HG02571 (cell line): ENCODE measurements at regions not wholly inside any gene's neighbourhood (a gene's known extent, or its start where the extent isn't known, plus 50 kb on each side); places are given as distances from the start of the nearest gene placed in this dataset.

Experiments used
- ATAC-seq: cut with Tn5 transposase; IDR thresholded peaks from one replicate; pipeline ENCODE4 v1.9.1; 2021; ENCODE audit warnings: mild to moderate bottlenecking, moderate library complexity; ENCODE audit not compliant: unreplicated experiment

DNA sequence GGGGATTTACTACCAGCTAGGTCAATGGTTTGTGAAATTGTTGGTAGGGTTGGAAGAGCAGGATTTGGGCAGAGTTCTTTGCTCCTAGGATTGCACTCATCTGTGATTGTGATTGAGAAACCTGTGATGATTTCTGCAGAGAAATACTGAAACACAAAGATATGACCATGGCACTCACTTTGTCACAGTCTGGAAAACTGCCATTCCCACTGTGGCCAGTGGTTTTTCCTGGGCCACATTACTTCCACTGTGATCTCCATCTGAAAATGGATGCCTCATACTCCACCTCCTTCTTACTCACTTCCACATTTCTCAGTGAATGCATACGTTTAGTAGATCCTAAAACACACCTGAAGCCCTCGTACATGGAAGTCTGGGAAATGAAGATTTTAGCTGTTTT lies 593.2 kb downstream of the LMO7 start:
- ATAC-seq, result no peak

GRCh38 chr13:76226941-76227340 lies 590.8 kb downstream of the LMO7 start:
- ATAC-seq, result no peak

DNA sequence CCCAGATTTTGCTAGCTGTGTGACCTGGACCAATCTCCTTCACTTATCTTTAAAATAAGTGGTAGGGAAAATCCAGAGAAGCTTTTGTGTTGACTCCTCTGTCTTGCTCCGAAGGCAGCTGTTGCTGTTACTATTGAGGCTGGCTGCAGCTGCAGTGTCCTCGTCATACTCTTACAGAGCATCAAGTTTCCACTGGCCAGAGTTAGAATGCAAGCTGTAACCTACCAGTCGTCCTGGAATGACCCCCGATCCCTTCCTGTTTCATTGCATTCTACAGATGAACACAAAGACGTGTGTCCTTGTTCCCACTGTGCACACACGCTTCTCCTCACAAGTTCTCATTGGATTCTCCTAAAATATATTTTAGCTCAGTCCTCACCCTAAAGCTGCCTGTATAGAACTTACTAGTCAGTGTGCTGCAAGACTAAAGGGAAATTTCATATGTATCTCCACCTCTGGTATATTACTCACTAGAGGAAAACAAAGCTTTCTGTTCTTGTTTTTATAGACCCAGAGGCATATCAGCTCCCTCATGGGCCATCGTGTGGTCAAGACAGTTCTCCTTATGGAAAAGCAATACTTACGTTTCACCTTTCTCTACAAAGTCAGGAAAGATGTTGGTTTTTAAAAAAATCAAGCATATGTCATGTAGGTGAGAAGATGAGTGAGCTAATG lies 589.8 kb downstream of the LMO7 start:
- no peak for ATAC-seq

DNA sequence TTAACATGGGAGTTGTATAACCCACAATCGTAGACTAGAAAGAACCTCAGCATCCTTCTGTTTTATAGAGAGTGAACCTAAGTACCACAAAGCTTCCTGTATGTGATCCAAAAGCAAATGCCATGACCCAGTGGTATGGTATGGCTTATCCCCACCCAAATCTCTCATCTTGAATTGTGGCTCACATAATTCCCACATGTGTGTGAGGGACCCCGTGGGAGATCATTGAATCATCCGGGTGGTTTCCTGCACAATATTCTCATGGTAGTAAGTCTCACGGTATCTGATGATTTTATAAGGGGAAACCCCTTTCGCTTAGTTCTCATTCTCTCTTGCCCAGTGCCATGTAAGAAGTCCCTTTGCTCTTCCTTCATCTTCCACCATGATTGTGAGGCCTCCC lies 587.9 kb downstream of the LMO7 start:
- no peak for ATAC-seq

GRCh38 chr13:76223565-76223964 lies 587.4 kb downstream of the LMO7 start:
- no peak for ATAC-seq

DNA sequence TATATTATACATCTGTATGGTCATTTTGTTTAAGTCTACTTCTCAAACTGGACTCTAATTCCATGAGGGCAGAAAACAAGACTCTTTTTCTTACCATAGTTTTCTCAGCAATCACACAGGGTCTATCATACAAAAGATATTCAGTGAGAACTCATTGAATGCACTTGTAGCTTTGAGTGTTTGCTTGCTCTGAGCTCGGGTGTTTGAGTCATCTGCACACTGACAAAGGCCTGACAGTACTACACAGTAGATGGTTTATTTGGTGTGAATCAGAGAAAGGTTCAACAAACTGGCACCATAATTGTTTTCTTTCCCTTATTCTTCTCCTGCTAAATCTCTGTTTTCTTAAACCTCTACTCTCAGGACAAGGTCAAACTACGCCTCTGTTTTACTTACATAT lies 586.4 kb downstream of the LMO7 start:
- no peak for ATAC-seq

- no peak for ATAC-seq
Observed at GRCh38 chr13:76216729-76217128, 580.6 kb downstream of the LMO7 start.

DNA sequence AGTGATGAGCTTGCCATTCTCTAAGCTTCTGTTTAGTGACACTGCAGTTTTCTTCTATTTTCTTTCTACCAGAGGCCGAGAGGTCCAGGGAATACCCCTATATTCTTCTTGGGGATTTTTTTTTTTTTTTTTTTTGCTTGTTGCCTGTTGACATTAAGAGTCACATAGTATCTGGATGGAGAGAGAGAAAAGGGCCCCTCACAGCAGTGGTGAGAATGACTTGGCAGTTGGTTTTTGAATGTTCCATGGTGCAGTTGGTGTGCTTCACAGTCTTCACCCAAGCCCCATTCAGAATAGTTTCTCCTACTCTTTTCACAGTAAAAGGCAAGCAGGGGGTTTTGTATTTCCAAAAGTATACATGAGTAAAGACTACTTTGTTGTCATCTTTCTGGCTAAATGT lies 577.9 kb downstream of the LMO7 start:
- ATAC-seq, result no peak

DNA sequence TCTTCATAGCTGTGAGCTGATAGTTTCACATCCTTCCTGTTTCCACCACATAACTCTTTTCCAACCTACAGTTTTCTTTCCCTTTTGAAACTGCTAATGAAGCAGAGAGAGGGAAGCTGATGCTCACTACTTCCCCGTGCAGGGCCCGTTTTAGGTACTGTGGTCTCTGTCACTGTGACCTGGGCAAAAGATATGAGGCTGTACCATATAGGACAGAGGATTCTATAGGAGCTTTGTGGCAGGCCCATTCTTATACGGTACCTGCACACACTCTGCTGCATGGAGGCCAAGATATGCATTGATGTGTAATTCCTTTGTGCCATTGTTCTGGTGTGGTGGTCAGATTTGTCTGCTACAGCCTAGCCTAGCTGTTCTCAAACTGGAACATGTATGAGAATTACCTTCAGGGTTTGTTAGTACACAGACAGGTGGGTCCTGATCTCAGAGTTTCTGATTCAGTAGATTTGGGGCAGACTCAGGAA lies 577.3 kb downstream of the LMO7 start:
- no peak for ATAC-seq

- ATAC-seq, result no peak
Observed at GRCh38 chr13:76210262-76210661, 574.1 kb downstream of the LMO7 start.

DNA sequence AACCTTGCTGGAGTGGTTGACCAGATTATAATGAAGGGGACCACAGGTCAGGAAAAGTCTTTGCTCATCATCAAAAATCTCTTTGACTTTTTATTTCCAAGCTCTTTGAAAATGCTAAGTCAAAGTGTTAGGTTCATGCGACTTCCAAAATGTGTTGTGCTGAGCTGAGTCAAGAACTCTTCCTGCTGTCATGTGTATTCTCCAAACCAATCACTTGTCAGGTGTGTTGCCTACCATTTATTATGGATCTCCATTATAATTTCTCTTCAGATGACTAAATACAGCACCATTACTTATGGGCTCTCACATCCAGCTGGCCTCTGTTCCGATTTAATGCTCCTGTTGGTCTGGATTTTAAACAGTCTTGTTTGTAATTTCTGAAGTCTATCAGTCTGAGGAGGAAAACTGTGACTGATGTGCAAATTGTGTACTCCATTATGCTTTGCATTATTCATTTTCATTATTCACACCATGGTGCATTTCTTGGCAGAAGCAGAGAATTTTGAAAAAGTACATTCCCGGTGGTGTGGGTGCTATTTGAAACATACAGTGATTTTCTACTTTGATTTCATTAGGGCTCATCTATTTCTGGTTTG lies 562.5 kb downstream of the LMO7 start:
- ATAC-seq, result no peak

- ATAC-seq, result no peak
Observed at GRCh38 chr13:76189882-76190519, 553.9 kb downstream of the LMO7 start.

DNA sequence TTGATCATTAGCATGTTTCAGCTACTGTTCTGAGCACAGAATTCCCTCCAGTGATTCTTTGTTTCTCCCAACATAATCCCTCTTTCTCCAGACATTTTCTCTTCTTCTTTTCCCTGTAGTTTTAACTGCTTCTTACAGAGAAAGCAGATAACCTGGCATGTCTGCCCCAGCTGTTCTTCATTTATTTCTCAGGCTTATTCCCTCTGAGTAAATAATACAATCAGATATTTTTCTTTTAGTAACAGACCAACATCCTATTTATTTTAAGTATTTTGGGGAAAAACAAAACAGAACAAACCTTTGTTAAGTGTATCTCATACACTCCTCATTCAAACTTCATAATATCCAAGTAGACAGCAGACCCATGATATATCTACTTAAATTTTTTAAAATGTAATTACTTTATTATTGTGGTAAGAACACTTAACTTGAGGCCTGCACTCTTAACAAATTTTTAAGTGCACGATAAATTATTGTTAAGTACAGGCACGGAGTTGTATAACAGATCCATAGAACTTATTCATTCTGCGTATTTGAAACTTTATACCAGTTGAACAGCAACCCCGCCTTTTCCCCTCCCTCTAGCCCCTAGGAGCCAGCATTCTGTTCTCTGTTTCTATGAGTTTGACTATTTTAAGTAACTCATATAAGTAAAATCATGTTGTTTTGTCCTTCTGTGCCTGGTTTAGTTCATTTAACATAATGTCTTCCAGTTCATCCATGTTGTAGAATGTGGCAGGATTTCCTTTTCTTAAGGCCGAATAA lies 540.0 kb downstream of the LMO7 start:
- no peak for ATAC-seq

DNA sequence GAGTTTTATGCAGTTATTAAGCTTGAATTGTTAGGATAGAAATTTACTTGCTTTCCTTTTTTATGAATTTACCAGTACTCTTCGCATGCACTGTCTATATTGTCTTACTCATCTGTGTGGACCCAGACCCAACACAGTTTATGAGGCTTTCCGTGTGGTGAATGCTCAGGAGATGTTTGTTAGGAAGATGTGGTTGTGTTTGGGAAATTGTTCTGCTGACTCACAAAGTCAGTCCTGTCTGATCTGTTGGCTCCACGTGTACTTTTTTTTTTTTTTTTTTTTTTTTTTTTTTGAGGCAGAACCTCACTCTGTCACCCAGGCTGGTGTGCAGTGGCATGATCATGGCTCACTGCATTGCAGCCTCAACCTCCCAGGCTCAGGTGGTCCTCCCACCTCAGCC lies 532.5 kb downstream of the LMO7 start:
- no peak for ATAC-seq

- ATAC-seq, result no peak
Observed at GRCh38 chr13:76164290-76164689, 528.2 kb downstream of the LMO7 start.

DNA sequence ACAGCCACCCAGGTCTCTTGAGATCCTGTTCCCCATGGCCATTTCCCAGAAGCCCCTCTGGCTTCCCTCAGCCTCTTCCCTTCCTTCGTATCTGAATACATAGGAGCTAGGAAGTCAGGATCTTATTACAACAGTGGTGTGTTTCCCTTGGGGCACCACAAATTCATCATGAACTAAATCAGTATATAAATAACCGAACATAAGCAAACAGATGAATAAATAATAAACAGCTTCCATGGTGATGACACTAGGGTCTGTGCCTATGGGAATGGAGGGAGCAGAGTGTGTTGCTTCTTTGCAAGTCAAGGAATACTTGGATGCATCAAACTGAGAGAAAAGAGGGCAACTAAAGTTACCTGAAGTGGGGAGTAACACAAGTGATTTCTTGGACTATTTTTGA lies 527.6 kb downstream of the LMO7 start:
- ATAC-seq, result no peak

DNA sequence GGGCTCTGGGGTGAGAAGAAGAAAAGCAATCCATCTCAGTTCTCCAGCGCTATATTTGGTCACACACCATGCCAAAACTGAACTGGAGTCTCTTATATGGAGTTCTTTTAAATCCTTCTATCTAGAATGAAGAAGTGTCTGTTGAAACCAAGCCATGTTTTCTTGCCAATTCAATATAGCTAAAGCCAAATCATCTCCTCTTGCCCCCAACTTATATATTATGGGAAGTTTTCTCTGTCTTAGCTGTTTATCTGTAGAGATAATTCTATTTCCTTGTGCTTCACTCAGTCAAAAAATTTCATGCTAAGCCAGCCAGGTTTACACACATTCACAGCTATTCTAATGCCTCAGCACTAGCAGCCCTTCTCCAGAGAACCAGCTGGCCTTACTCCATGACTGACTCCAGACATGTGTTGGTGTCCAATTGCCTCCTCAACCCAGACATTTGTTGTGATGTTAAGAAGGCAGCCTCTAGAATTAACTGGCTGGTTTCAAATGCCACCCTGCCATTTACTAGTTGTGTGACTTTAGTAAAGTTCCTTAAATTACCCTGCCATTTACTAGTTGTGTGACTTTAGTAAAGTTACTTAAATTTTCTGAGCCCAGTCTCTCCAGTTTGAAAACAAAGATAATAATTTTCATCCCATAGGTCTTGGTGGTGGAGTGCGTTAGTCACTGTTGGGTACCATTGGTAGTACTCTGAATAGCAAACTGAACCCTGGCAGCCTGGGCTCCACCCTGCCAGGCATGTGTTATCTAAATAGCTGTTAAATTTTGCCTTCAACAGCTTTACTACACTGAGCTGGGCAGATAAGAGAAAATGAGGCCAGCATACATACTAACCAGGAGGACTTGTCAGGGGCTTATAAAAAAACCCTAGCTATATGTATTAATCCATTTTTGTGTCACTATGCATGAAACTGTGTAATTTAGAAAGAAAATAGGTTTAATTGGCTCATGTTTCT lies 525.1 kb downstream of the LMO7 start:
- ATAC-seq, result no peak

DNA sequence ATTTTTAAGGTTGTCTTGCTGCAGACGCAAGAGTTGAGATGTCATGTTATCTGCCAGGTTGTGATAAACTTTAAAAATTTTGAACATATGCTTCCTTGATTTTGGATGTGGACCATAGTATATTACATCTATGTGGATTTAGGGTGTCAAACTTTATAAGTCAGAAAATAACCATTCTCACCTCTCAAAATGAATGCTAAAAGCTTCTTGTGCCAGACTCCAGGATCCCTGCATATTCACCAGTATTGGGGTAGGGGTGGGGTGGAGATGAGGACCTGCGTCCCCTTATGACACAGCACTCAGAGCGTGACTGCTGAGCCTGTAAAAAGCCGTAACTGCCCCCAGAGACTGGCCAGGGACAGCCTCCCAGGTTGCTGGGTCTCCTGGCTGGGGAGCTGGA lies 524.4 kb downstream of the LMO7 start:
- no peak for ATAC-seq

DNA sequence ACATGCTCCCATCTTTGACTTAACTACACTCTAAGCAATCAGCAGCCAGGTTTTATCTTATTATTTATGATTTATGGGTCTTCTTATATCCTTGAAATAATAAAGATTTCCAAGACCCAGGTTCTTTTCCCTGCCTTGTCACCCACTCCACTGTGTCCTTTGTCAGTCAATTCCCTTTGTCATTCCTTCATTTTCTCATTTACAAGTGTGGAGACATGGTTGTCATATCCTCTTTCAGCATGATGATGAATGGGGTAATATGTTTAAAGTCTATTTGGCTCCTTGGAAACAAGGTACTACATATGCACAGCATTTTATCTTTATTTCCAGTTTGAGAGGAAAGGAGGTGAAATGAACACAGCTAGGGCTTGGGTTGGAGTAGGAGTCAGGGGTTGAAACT lies 521.8 kb downstream of the LMO7 start:
- ATAC-seq, result no peak

DNA sequence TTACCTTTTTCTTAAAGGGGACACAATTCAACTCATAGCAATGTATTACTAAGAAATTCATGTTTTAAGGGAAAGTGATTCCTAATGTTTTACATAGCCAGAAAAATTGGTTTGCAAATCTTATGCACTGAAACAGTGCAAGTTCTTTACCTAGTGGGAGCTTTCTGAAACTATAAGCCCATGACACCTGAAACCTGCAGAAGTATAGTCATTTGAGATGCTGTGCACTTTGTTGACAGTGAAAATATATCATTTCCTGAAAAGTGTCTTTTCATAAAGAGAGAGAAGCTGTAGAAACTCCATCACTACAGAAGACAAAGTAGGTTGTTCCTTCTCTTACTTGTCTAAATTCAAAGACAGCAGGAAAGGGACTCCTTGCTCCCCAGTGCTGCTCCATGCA lies 517.1 kb downstream of the LMO7 start:
- ATAC-seq, result no peak

GRCh38 chr13:76148926-76149325 lies 512.8 kb downstream of the LMO7 start:
- ATAC-seq, result no peak
